ENCODE measurements at regions not wholly inside any gene's neighbourhood (a gene's known extent, or its start where the extent isn't known, plus 50 kb on each side); places are given as distances from the start of the nearest gene placed in this dataset.
A peak's percentile ranks its signal among the peaks of the same experiment; 100 is the strongest.

GRCh38 chr6:170459451-170459850, 93.7 kb downstream of the PSMB1 start:
- ATAC-seq (peak; percentile 79), DNase-seq (ENCODE audit: low spot score in 2 of 2) (peak in 1 of 2 donors; percentile 69)
- H3K27ac Mint-ChIP-seq, result no peak overlapping the region
- peaks cover 40% of the 10 kb centered on the region for H3K4me1 Mint-ChIP-seq
- H3K9me3 Mint-ChIP-seq, result no peaks in the 10 kb centered on the region
- peak overlapping the region; percentile 29 for H3K4me3 Mint-ChIP-seq
- no peaks in the 10 kb centered on the region for H3K36me3 Mint-ChIP-seq

- Mint-ChIP-seq H3K4me1 (peaks cover 33% of the 10 kb centered on the region), H3K9me3 (peaks cover 5% of the 10 kb centered on the region), H3K4me3 (no peak overlapping the region), H3K27ac (no peak overlapping the region), H3K36me3 (no peaks in the 10 kb centered on the region)
- no peak for ATAC-seq
- DNase-seq (ENCODE audit: low spot score in 2 of 2), result no peak
Measured at GRCh38 chr6:170456886-170457698, 96.0 kb downstream of the PSMB1 start.
